HUES6 (cell line): ENCODE measurements at regions not wholly inside any gene's neighbourhood (a gene's known extent, or its start where the extent isn't known, plus 50 kb on each side); places are given as distances from the start of the nearest gene placed in this dataset.

Experiments
- H3K27ac ChIP-seq: 2 replicates; pipeline ENCODE4 v1.7.0; 2013; ENCODE audit warnings: low read depth, mild to moderate bottlenecking, low read length, inconsistent platforms
- H3K27me3 ChIP-seq: 2 replicates; pipeline ENCODE4 v1.6.1; 2013; ENCODE audit warnings: low read length; ENCODE audit not compliant: control insufficient read depth, insufficient read depth
- H3K36me3 ChIP-seq: 2 replicates; pipeline ENCODE4 v1.6.1; 2013; ENCODE audit warnings: low read length; ENCODE audit not compliant: control insufficient read depth, insufficient read depth
- H3K4me1 ChIP-seq: 2 replicates; pipeline ENCODE4 v1.6.1; 2013; ENCODE audit warnings: low read length; ENCODE audit not compliant: control insufficient read depth, insufficient read depth
- H3K4me3 ChIP-seq: 2 replicates; pipeline ENCODE4 v1.5.1; 2013; ENCODE audit warnings: low read depth, low read length
- H3K9ac ChIP-seq: one replicate; pipeline ENCODE4 v1.6.1; 2013; ENCODE audit warnings: mild to moderate bottlenecking, low read length
- H3K9me3 ChIP-seq: 2 replicates; pipeline ENCODE4 v1.6.1; 2013; ENCODE audit warnings: low read depth, low read length; ENCODE audit not compliant: control insufficient read depth, insufficient read depth

GRCh38 chr2:18379870-18380269 is 180.6 kb downstream of the RDH14 start:
- Histone ChIP-seq H3K27me3 (no peaks in the 10 kb centered on the region), H3K4me1 (no peaks in the 10 kb centered on the region), H3K36me3 (no peaks in the 10 kb centered on the region), H3K9me3 (no peaks in the 10 kb centered on the region), H3K4me3 (no peak overlapping the region), H3K27ac (no peak overlapping the region), H3K9ac (no peak overlapping the region)

- Histone ChIP-seq H3K9me3 (no peaks in the 10 kb centered on the region), H3K27ac (no peak overlapping the region), H3K4me3 (no peak overlapping the region), H3K4me1 (no peaks in the 10 kb centered on the region), H3K27me3 (no peaks in the 10 kb centered on the region), H3K9ac (no peak overlapping the region), H3K36me3 (no peaks in the 10 kb centered on the region)
Measured at GRCh38 chr2:18378020-18378653, 182.3 kb downstream of the RDH14 start.

- Histone ChIP-seq H3K9me3 (no peaks in the 10 kb centered on the region), H3K36me3 (no peaks in the 10 kb centered on the region), H3K27ac (no peak overlapping the region), H3K27me3 (no peaks in the 10 kb centered on the region), H3K4me1 (no peaks in the 10 kb centered on the region), H3K4me3 (no peak overlapping the region), H3K9ac (no peak overlapping the region)
Measured at GRCh38 chr2:18376936-18377335, 183.5 kb downstream of the RDH14 start.

- H3K9ac ChIP-seq, result no peak overlapping the region
- H3K4me1 ChIP-seq, result no peaks in the 10 kb centered on the region
Measured at GRCh38 chr2:18373664-18374063, 186.8 kb downstream of the RDH14 start.

DNA sequence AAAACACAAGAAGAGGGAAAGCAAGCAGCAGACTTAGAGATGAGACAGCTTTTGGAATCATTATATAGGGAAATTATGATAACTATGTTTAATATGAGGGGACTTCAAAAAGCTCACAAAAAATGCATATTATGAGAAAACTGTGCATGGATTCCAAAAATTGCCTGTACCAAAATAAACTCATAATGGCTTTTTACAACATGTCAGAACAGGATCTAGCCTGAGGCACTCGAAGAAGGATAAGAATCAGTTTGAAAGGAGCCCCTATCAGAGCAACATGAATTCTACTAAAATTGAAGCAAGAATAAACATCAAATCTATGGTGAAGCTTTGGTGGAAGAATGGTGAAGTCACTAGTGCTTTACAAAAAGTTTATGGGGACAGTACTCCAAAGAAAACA is 187.4 kb downstream of the RDH14 start:
- Histone ChIP-seq H3K27me3 (no peaks in the 10 kb centered on the region), H3K4me1 (no peaks in the 10 kb centered on the region), H3K9me3 (no peaks in the 10 kb centered on the region), H3K36me3 (no peaks in the 10 kb centered on the region), H3K27ac (no peak overlapping the region), H3K4me3 (no peak overlapping the region), H3K9ac (no peak overlapping the region)

More at GRCh38 chr2:18373664-18374063, 186.8 kb downstream of the RDH14 start:
- H3K36me3 ChIP-seq, result no peaks in the 10 kb centered on the region
- no peak overlapping the region for H3K27ac ChIP-seq
- no peak overlapping the region for H3K4me3 ChIP-seq
- no peaks in the 10 kb centered on the region for H3K27me3 ChIP-seq
- H3K9me3 ChIP-seq, result no peaks in the 10 kb centered on the region

DNA sequence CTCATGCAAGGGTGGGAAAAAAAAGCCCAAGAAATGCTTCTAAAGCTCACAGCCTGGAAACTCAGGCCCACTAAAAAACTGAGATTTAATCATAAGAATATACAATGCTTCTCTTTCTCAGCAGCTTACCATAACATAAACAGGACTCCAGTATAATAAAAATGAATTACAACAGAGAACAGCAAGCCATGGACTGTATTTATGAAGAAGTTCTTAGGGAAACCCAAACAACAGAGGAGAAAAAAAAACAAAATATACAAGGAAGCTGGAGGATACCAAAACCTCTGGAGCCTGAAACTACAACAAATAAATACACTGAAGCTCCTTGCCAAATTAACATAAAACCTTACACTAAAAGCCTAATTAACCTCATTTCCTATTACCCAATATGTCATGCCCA is 187.8 kb downstream of the RDH14 start:
- Histone ChIP-seq H3K4me1 (no peaks in the 10 kb centered on the region), H3K27me3 (no peaks in the 10 kb centered on the region), H3K4me3 (no peak overlapping the region), H3K9ac (no peak overlapping the region), H3K36me3 (no peaks in the 10 kb centered on the region), H3K9me3 (no peaks in the 10 kb centered on the region), H3K27ac (no peak overlapping the region)

DNA sequence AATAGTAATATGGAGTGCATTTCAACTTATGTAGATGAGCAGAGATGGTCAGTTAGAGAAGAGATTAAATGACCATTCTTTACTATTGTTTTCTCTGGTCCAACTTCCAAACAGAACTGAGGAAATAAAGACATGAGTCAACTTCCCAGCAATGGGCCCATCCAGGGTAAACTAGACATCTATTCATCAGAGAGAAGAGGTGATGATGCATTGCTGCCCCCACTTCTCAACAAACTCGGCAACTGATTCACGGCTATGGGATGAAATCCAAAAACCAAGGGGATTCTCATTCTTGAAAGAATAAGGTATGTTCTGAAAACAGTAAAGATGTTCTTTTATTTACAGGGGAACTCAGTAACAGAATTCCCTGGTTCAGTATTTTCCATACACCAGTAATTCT is 190.7 kb downstream of the RDH14 start:
- Histone ChIP-seq H3K9ac (no peak overlapping the region), H3K36me3 (no peaks in the 10 kb centered on the region), H3K4me3 (no peak overlapping the region), H3K27me3 (no peaks in the 10 kb centered on the region), H3K4me1 (no peaks in the 10 kb centered on the region), H3K27ac (no peak overlapping the region), H3K9me3 (no peaks in the 10 kb centered on the region)

- Histone ChIP-seq H3K4me1 (no peaks in the 10 kb centered on the region), H3K9ac (no peak overlapping the region), H3K9me3 (no peaks in the 10 kb centered on the region), H3K36me3 (no peaks in the 10 kb centered on the region), H3K4me3 (no peak overlapping the region), H3K27me3 (no peaks in the 10 kb centered on the region), H3K27ac (no peak overlapping the region)
Measured at GRCh38 chr2:18368008-18368407, 192.4 kb downstream of the RDH14 start.

GRCh38 chr2:18365342-18365741 is 195.1 kb downstream of the RDH14 start:
- H3K9ac ChIP-seq, result no peak overlapping the region
- no peaks in the 10 kb centered on the region for H3K36me3 ChIP-seq
- no peaks in the 10 kb centered on the region for H3K4me1 ChIP-seq
- H3K27me3 ChIP-seq, result no peaks in the 10 kb centered on the region
- H3K9me3 ChIP-seq, result no peaks in the 10 kb centered on the region
- H3K4me3 ChIP-seq, result no peak overlapping the region
- no peak overlapping the region for H3K27ac ChIP-seq

GRCh38 chr2:18363348-18363747 is 197.1 kb downstream of the RDH14 start:
- no peak overlapping the region for H3K9ac ChIP-seq
- H3K27ac ChIP-seq, result no peak overlapping the region
- H3K4me1 ChIP-seq, result no peaks in the 10 kb centered on the region
- H3K9me3 ChIP-seq, result no peaks in the 10 kb centered on the region
- no peak overlapping the region for H3K4me3 ChIP-seq
- H3K36me3 ChIP-seq, result no peaks in the 10 kb centered on the region
- H3K27me3 ChIP-seq, result no peaks in the 10 kb centered on the region

DNA sequence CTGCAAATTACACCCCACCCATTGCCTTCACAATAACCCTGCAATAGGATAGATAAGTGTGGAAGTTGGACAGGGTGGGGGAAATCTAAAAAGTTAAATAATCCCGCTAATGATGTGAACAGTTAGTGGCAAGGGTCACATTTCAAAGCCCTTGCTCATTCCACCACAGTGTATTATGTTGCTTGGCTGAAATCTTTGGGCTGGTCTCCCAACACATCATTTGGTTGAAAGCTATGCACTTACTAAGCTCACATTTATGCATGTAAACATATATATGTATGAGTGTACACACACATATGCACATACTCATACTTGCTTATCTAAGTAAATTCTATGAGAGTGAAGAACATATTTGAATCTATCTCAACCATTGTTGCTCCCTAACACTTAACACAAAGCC is 197.8 kb downstream of the RDH14 start:
- H3K4me3 ChIP-seq, result no peak overlapping the region
- no peak overlapping the region for H3K27ac ChIP-seq
- no peak overlapping the region for H3K9ac ChIP-seq
- H3K4me1 ChIP-seq, result no peaks in the 10 kb centered on the region
- no peaks in the 10 kb centered on the region for H3K36me3 ChIP-seq
- no peaks in the 10 kb centered on the region for H3K27me3 ChIP-seq
- no peaks in the 10 kb centered on the region for H3K9me3 ChIP-seq

- Histone ChIP-seq H3K9ac (no peak overlapping the region), H3K36me3 (no peaks in the 10 kb centered on the region), H3K27ac (no peak overlapping the region), H3K27me3 (no peaks in the 10 kb centered on the region), H3K9me3 (no peaks in the 10 kb centered on the region), H3K4me3 (no peak overlapping the region), H3K4me1 (no peaks in the 10 kb centered on the region)
Measured at GRCh38 chr2:18357537-18357936, 202.9 kb downstream of the RDH14 start.
